GM12878 (cell line): ENCODE measurements at regions not wholly inside any gene's neighbourhood (a gene's known extent, or its start where the extent isn't known, plus 50 kb on each side); places are given as distances from the start of the nearest gene placed in this dataset.

Source experiments
- ATAC-seq: fragments of 200-7000 bp; cut with Tn5 transposase; 3 replicates; pipeline ENCODE4 v1.9.1; 2020; ENCODE audit warnings: mild to moderate bottlenecking, moderate library complexity
- BruUV-seq: library from RNA; stranded (reverse); fragments of 400-500 nt; replicated peaks from 2 replicates; lab custom pipeline; 2021; lab: Mats Ljungman, UMichigan
- CTCF ChIA-PET: fragments of 300-600 bp; sonication (Branson Sonifier 250); formaldehyde crosslinking; extraction: SDS; loops from one replicate; lab custom pipeline; 2021; ENCODE audit warnings: inconsistent platforms; lab: Yijun Ruan, JAX
- POLR2A ChIA-PET: fragments of 350-600 bp; formaldehyde crosslinking; extraction: SDS; loops from one replicate; lab custom pipeline; 2021; ENCODE audit warnings: inconsistent platforms; lab: Charles Lee
- RAD21 ChIA-PET: fragments of 300-600 bp; sonication (Branson Sonifier 250); formaldehyde crosslinking; loops from one replicate; lab custom pipeline; 2023; ENCODE audit warnings: antibody characterized with exemption; ENCODE audit not compliant: unreplicated experiment; lab: Charles Lee
- SMC1A ChIA-PET: fragments of 300-600 bp; sonication (Branson Sonifier 250); formaldehyde crosslinking; loops from one replicate; lab custom pipeline; 2023; ENCODE audit not compliant: unreplicated experiment, uncharacterized antibody; lab: Charles Lee
- DNase-seq: peaks from one replicate; pipeline ENCODE4 v3.0.0-alpha.2; 2011; ENCODE audit warnings: low read depth, low spot score
- FAIRE-seq: peaks from 3 replicates; lab custom pipeline; 2011; peaks lifted over from hg19 to GRCh38; lab: Jason Lieb, UNC
- H2AFZ ChIP-seq: 2 replicates; pipeline ENCODE4 v1.6.0; 2011; ENCODE audit warnings: low read depth, low read length, control low read depth; ENCODE audit not compliant: control insufficient read depth
- H3K27ac ChIP-seq: 2 replicates; pipeline ENCODE4 v1.5.1; 2011; ENCODE audit warnings: control low read depth; ENCODE audit not compliant: control insufficient read depth, insufficient read depth
- H3K27me3 ChIP-seq, 2 experiments: replicated peaks in 1 of 2; 2 replicates each; pipeline versions ENCODE4 v1.6.0 to v1.6.1; 2011; ENCODE audit warnings: low read length in 1 of 2; ENCODE audit not compliant: control insufficient read depth in 2 of 2, insufficient read depth in 2 of 2
- H3K36me3 ChIP-seq, 2 experiments: 2 replicates each; pipeline ENCODE4 v1.5.1; 2011; ENCODE audit warnings: low read length in 1 of 2; ENCODE audit not compliant: control insufficient read depth in 2 of 2, insufficient read depth in 2 of 2
- H3K4me1 ChIP-seq: 2 replicates; pipeline ENCODE4 v1.6.1; 2011; ENCODE audit warnings: mild to moderate bottlenecking, low read length, moderate library complexity, mixed read lengths; ENCODE audit not compliant: control insufficient read depth, insufficient read depth
- H3K4me2 ChIP-seq: 2 replicates; pipeline ENCODE4 v1.6.0; 2011; ENCODE audit warnings: control low read depth; ENCODE audit not compliant: control insufficient read depth, insufficient read depth
- H3K4me3 ChIP-seq: fragments of 200-600 bp; sonication (generic); 2 replicates; pipeline ENCODE4 v1.5.1; 2016
- H3K79me2 ChIP-seq: 2 replicates; pipeline ENCODE4 v1.6.0; 2011; ENCODE audit warnings: low read length; ENCODE audit not compliant: control insufficient read depth, insufficient read depth
- H3K9ac ChIP-seq: 2 replicates; pipeline ENCODE4 v1.8.0; 2011; ENCODE audit warnings: low read length, control low read depth, mixed read lengths; ENCODE audit not compliant: control insufficient read depth, insufficient read depth
- H3K9me3 ChIP-seq: replicated peaks from 3 replicates; pipeline ENCODE4 v1.5.1; 2011; ENCODE audit warnings: mild to moderate bottlenecking, low read length; ENCODE audit not compliant: control insufficient read depth, insufficient read depth
- H4K20me1 ChIP-seq: 2 replicates; pipeline ENCODE4 v1.6.0; 2011; ENCODE audit not compliant: control insufficient read depth, insufficient read depth
- CBFB ChIP-seq: IDR thresholded peaks from 2 replicates; pipeline ENCODE4 v1.6.1; 2016; ENCODE audit warnings: antibody characterized with exemption, low read depth
- CREB1 ChIP-seq: IDR thresholded peaks from 2 replicates; pipeline ENCODE4 v1.6.1; 2012; ENCODE audit warnings: low read depth, mild to moderate bottlenecking, inconsistent platforms
- CTCF ChIP-seq, 3 experiments: IDR thresholded peaks in 2 of 3; conservative IDR thresholded peaks in 1 of 3; 2 replicates each; pipeline ENCODE4 v1.5.1; 2011; ENCODE audit warnings: low read depth in 3 of 3, low read length in 3 of 3, mild to moderate bottlenecking in 3 of 3, control low read depth in 2 of 3, moderate library complexity in 2 of 3, inconsistent platforms in 1 of 3, mixed read lengths in 1 of 3; ENCODE audit not compliant: control insufficient read depth in 2 of 3, insufficient read depth in 1 of 3; ENCODE audit errors: extremely low read depth in 1 of 3
- DPF2 ChIP-seq: fragments of 450-650 bp; IDR thresholded peaks from 2 replicates; pipeline ENCODE4 v1.6.1; 2017; ENCODE audit warnings: mild to moderate bottlenecking
- IRF4 ChIP-seq: IDR thresholded peaks from 2 replicates; pipeline ENCODE4 v1.6.1; 2011; ENCODE audit warnings: low read depth, low read length
- KLF5 ChIP-seq: fragments of 450-650 bp; IDR thresholded peaks from 2 replicates; pipeline ENCODE4 v1.6.1; 2014; ENCODE audit warnings: mild to moderate bottlenecking; ENCODE audit not compliant: partially characterized antibody
- LARP7 ChIP-seq: fragments of 450-650 bp; IDR thresholded peaks from 2 replicates; pipeline ENCODE4 v1.6.1; 2017; ENCODE audit warnings: mild to moderate bottlenecking
- MLLT1 ChIP-seq: fragments of 450-650 bp; IDR thresholded peaks from 2 replicates; pipeline ENCODE4 v1.6.1; 2016; ENCODE audit warnings: mild to moderate bottlenecking
- NFIC ChIP-seq: IDR thresholded peaks from 2 replicates; pipeline ENCODE4 v1.6.1; 2012; ENCODE audit warnings: low read depth, mild to moderate bottlenecking, inconsistent platforms, low read length, moderate library complexity
- PRDM15 ChIP-seq: fragments of 450-650 bp; formaldehyde crosslinking; IDR thresholded peaks from 2 replicates; pipeline ENCODE4 v1.4.0; 2020; ENCODE audit warnings: mild to moderate bottlenecking, moderate library complexity
- RAD21 ChIP-seq: IDR thresholded peaks from 2 replicates; pipeline ENCODE4 v1.6.1; 2011; ENCODE audit warnings: mild to moderate bottlenecking, low read depth, low read length, moderate library complexity; ENCODE audit not compliant: insufficient read depth
- SIN3A ChIP-seq: IDR thresholded peaks from 2 replicates; pipeline ENCODE4 v1.6.1; 2012; ENCODE audit warnings: low read depth, low read length, improper control_type of control experiment
- SMAD5 ChIP-seq: IDR thresholded peaks from 2 replicates; pipeline ENCODE4 v1.6.1; 2016; ENCODE audit warnings: antibody characterized with exemption, low read depth
- SMC3 ChIP-seq: IDR thresholded peaks from 2 replicates; pipeline ENCODE4 v1.6.1; 2011; ENCODE audit warnings: low read length, improper control_type of control experiment, borderline replicate concordance
- SPI1 ChIP-seq: IDR thresholded peaks from 2 replicates; pipeline ENCODE4 v1.6.1; 2011; ENCODE audit warnings: low read depth, mild to moderate bottlenecking, low read length, moderate library complexity, borderline replicate concordance; ENCODE audit not compliant: insufficient read depth
- SRF ChIP-seq, 2 experiments: IDR thresholded peaks; 2 replicates each; pipeline ENCODE4 v1.6.1; 2011; ENCODE audit warnings: low read depth in 2 of 2, low read length in 2 of 2, mild to moderate bottlenecking in 1 of 2, moderate library complexity in 1 of 2
- STAT1 ChIP-seq: fragments of 450-650 bp; conservative IDR thresholded peaks from 2 replicates; pipeline ENCODE4 v1.6.1; 2014; ENCODE audit warnings: antibody characterized with exemption, mild to moderate bottlenecking
- SUPT20H ChIP-seq: IDR thresholded peaks from 2 replicates; pipeline ENCODE4 v1.6.1; 2011; ENCODE audit warnings: low read depth, mild to moderate bottlenecking, low read length, moderate library complexity, borderline replicate concordance; ENCODE audit not compliant: control insufficient read depth
- TCF7 ChIP-seq: IDR thresholded peaks from 2 replicates; pipeline ENCODE4 v1.6.1; 2014; ENCODE audit warnings: antibody characterized with exemption, borderline replicate concordance
- ZNF384 ChIP-seq: IDR thresholded peaks from 2 replicates; pipeline ENCODE4 v1.6.1; 2012; ENCODE audit warnings: low read depth, mild to moderate bottlenecking, low read length, improper control_type of control experiment, borderline replicate concordance
- WGBS: methylation state at CpG from one replicate; pipeline ENCODE4 v1.1.6; 2016; ENCODE audit warnings: low lambda C conversion rate; ENCODE audit not compliant: insufficient replicate concordance, insufficient coverage; ENCODE audit errors: missing lambda C conversion rate; 5-methylcytosine and 5-hydroxymethylcytosine counted together
- in situ Hi-C: fragments of 300-500 bp; cut with MboI; formaldehyde crosslinking; loops from 9 replicates; pipeline ENCODE4 v1.14.3; 2018; ENCODE audit warnings: mixed read lengths
- intact Hi-C: fragments of 100-400 bp; cut with micrococcal nuclease; formaldehyde crosslinking; loops from one replicate; pipeline ENCODE4 v1.14.2; 2022; ENCODE audit not compliant: unreplicated experiment

- intact Hi-C loops (loop anchor here (2.0 to 5.0 kb wide), 4 partner anchors 257 to 862 kb away; no protein-coding TSS in a partner anchor), in situ Hi-C loops (no loop called here)
- H3K4me2 ChIP-seq, result no peak overlapping the region
- no peaks in the 10 kb centered on the region for H3K36me3 ChIP-seq
- no peak overlapping the region for H3K9ac ChIP-seq
- ChIA-PET RAD21 (interaction anchor here (2.9 kb wide), 1 partner anchor 809 kb away, joined by 15 read pairs; no protein-coding TSS in a partner anchor), CTCF (interaction anchor here (1.0 to 3.6 kb wide), 4 partner anchors 46 to 809 kb away, joined by 3 to 25 read pairs (median 4); no protein-coding TSS in a partner anchor), SMC1A (interaction anchor here (0.8 to 4.6 kb wide), 5 partner anchors 11 to 862 kb away, joined by 3 to 16 read pairs (median 5); no protein-coding TSS in a partner anchor), POLR2A (no interaction called here)
- H3K27me3 ChIP-seq, result no peaks in the 10 kb centered on the region
- no peak overlapping the region for H3K27ac ChIP-seq
- no peak overlapping the region for H2AFZ ChIP-seq
- WGBS, result 0% methylated on average over 1 of the region's 1 CpG
- H3K4me3 ChIP-seq, result no peak overlapping the region
- no peaks in the 10 kb centered on the region for H3K9me3 ChIP-seq
- no peaks in the 10 kb centered on the region for H4K20me1 ChIP-seq
- DNase-seq (no peak), ATAC-seq (peak; percentile 70), FAIRE-seq (no peak)
- no TSS peak for BruUV-seq
- no peaks in the 10 kb centered on the region for H3K79me2 ChIP-seq
- H3K4me1 ChIP-seq, result no peaks in the 10 kb centered on the region
- TF ChIP-seq CTCF (IDR thresholded peaks at IDR 0.05 in 2 of 3, conservative IDR thresholded peaks at IDR 0.05 in 1 of 3; ENCODE audit: control insufficient read depth in 2 of 3, extremely low read depth in 1 of 3, insufficient read depth in 1 of 3, low read depth in 3 of 3, low read length in 3 of 3), result peak; percentile 23 to 56 (median 51); a peak in 5 of 6 replicates
- TF ChIP-seq PRDM15 (CRISPR knock-in tag), result no peak
- TF ChIP-seq SPI1, result no peak
- TF ChIP-seq DPF2, result no peak
- TF ChIP-seq LARP7, result no peak
- no peak for TF ChIP-seq CBFB
- TF ChIP-seq SIN3A, result no peak
- no peak for TF ChIP-seq STAT1
- peak; percentile 61; the same call in 1 of the 2 replicates for TF ChIP-seq SMC3
- TF ChIP-seq IRF4, result no peak
- no peak for TF ChIP-seq CREB1
- no peak for TF ChIP-seq ZNF384
- TF ChIP-seq KLF5, result no peak
- peak; percentile 84 for TF ChIP-seq RAD21
- TF ChIP-seq SRF (IDR thresholded peaks at IDR 0.05; ENCODE audit: low read depth in 2 of 2, low read length in 2 of 2), result no peak
- TF ChIP-seq MLLT1, result no peak
- no peak for TF ChIP-seq TCF7
- no peak for TF ChIP-seq SMAD5
- TF ChIP-seq SUPT20H, result no peak
- TF ChIP-seq NFIC, result no peak
Observed at GRCh38 chr12:46933947-46934346, 108.2 kb upstream of the SLC38A4 start.
